Vagina (tissue), 2 donors: ENCODE measurements at regions not wholly inside any gene's neighbourhood (a gene's known extent, or its start where the extent isn't known, plus 50 kb on each side); places are given as distances from the start of the nearest gene placed in this dataset.

ENCODE experiments used
- DNase-seq, 2 donors: peaks; one replicate each; pipeline ENCODE4 v3.0.0-alpha.2; 2017; ENCODE audit errors: extremely low spot score in 2 of 2
- H3K27ac ChIP-seq: fragments of 200-600 bp; sonication (generic); one replicate; pipeline ENCODE4 v1.5.1; 2019
- H3K27me3 ChIP-seq: fragments of 200-600 bp; sonication (generic); one replicate; pipeline ENCODE4 v1.5.1; 2019
- H3K36me3 ChIP-seq, 2 donors: fragments of 200-600 bp; sonication (generic); one replicate each; pipeline ENCODE4 v1.5.1; 2017 to 2019
- H3K4me1 ChIP-seq: fragments of 200-600 bp; sonication (generic); one replicate; pipeline ENCODE4 v1.5.1; 2019
- H3K4me3 ChIP-seq, 2 donors: fragments of 200-600 bp; sonication (generic); 1 replicate in 1 of 2; 2 replicates in 1 of 2; pipeline ENCODE4 v1.5.1; 2016 to 2019
- H3K9me3 ChIP-seq: fragments of 200-600 bp; sonication (generic); one replicate; pipeline ENCODE4 v1.5.1; 2019
- POLR2A ChIP-seq, 2 donors: fragments of 450-650 bp; IDR thresholded peaks; one replicate each; pipeline ENCODE4 v1.6.1; 2017; ENCODE audit warnings: antibody characterized with exemption in 2 of 2, mild to moderate bottlenecking in 2 of 2, moderate library complexity in 2 of 2
- POLR2AphosphoS5 ChIP-seq, 2 donors: sonication (generic); formaldehyde crosslinking; IDR thresholded peaks; one replicate each; pipeline ENCODE4 v1.9.0; 2017; ENCODE audit warnings: antibody characterized with exemption in 2 of 2, mild to moderate bottlenecking in 2 of 2, low read depth in 1 of 2; ENCODE audit not compliant: insufficient read depth in 1 of 2
- intact Hi-C: fragments of 100-400 bp; cut with DNase I; formaldehyde crosslinking; loops from one replicate; pipeline ENCODE4 v1.15.1; 2023
- TF ChIP-seq, protein P1 (sequence below), 3 experiments: fragments of 450-650 bp in 2 of 3; fragments of 200-600 bp in 1 of 3; sonication (generic) in 1 of 3; IDR thresholded peaks; one replicate each; pipeline ENCODE4 v1.5.1; 2017 to 2019; ENCODE audit warnings: antibody characterized with exemption in 3 of 3, mild to moderate bottlenecking in 2 of 3, moderate library complexity in 2 of 3

DNA sequence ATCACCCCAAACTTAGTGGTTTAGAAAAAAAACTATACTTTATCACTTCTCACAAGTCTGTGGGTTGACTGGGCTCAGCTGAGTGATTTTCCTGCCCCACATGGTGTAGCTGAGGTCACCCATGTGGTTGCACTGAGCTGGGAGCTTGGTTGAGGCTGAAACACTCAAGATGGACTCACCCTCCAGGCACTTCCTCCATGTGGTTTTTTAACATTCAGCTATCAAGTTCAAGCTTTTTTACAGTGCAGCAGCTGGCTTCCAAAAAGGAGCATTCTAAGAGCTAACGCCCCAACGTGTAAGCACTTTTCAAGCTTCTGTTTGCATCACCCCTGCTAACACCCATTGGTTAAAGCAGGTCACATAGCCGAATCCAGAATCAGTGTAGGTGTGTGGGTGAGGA lies 105.9 kb upstream of the CREB1 start:
- Histone ChIP-seq H3K27me3 (no peaks in the 10 kb centered on the region), H3K4me3 (no peak overlapping the region), H3K9me3 (no peaks in the 10 kb centered on the region), H3K36me3 (no peaks in the 10 kb centered on the region), H3K4me1 (no peaks in the 10 kb centered on the region), H3K27ac (no peak overlapping the region)
- intact Hi-C loops: no loop called here
- no peak for DNase-seq
- TF ChIP-seq POLR2A (IDR thresholded peaks at IDR 0.05) (no peak), POLR2AphosphoS5 (IDR thresholded peaks at IDR 0.05; ENCODE audit: insufficient read depth in 1 of 2, low read depth in 1 of 2) (no peak)
- TF ChIP-seq, protein P1, sequence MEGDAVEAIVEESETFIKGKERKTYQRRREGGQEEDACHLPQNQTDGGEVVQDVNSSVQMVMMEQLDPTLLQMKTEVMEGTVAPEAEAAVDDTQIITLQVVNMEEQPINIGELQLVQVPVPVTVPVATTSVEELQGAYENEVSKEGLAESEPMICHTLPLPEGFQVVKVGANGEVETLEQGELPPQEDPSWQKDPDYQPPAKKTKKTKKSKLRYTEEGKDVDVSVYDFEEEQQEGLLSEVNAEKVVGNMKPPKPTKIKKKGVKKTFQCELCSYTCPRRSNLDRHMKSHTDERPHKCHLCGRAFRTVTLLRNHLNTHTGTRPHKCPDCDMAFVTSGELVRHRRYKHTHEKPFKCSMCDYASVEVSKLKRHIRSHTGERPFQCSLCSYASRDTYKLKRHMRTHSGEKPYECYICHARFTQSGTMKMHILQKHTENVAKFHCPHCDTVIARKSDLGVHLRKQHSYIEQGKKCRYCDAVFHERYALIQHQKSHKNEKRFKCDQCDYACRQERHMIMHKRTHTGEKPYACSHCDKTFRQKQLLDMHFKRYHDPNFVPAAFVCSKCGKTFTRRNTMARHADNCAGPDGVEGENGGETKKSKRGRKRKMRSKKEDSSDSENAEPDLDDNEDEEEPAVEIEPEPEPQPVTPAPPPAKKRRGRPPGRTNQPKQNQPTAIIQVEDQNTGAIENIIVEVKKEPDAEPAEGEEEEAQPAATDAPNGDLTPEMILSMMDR (IDR thresholded peaks at IDR 0.05): no peak

DNA sequence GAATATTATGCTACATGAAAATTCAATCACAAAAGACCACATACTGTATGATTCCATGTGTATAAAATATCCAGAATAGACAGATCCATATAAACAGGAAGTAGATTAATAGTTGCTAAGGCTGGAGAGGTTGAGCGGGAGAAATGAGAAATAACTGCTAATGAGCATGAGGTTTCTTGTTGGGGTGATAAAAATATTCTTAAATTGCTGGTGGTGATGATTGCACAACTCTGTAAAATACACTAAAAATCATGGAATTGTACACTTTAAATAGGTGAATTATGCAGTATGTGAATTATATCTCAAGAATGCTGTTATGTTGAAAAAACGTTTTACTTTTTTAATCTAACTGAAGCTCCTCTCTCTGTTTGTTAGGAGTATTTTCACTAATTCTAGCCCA lies 101.8 kb upstream of the CREB1 start:
- no peak overlapping the region for H3K4me3 ChIP-seq
- intact Hi-C loops: no loop called here

DNA sequence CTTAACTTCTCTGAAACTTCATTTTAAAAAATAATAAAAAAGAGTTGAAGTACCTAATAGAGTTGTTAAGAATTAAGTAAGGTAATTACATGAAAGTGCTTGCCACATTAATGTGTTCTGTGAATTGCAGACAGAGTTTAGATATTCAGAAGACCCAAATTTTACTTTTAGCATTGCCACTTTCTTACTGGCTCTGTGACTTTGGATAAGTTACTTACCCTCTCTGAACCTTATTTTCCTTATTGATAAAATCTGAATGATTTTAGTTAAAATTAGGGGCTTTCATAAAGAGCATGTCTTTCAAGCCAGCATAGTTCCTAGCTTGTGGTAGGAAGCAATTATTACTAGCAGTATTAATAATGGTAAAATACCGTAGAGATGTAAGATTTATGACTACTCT lies 101.2 kb upstream of the CREB1 start:
- H3K9me3 ChIP-seq: no peaks in the 10 kb centered on the region
- TF ChIP-seq, protein P1 (IDR thresholded peaks at IDR 0.05): no peak
- TF ChIP-seq POLR2AphosphoS5 (IDR thresholded peaks at IDR 0.05; ENCODE audit: insufficient read depth in 1 of 2, low read depth in 1 of 2) (no peak), POLR2A (IDR thresholded peaks at IDR 0.05) (no peak)
- no peak overlapping the region for H3K27ac ChIP-seq
- H3K4me1 ChIP-seq: no peaks in the 10 kb centered on the region
- H3K4me3 ChIP-seq: no peak overlapping the region
- intact Hi-C loops: no loop called here
- H3K36me3 ChIP-seq: no peaks in the 10 kb centered on the region
- no peak for DNase-seq
- H3K27me3 ChIP-seq: no peaks in the 10 kb centered on the region

More for the DNA sequence above, 101.8 kb upstream of the CREB1 start:
- DNase-seq: no peak
- no peaks in the 10 kb centered on the region for H3K4me1 ChIP-seq
- TF ChIP-seq POLR2A (IDR thresholded peaks at IDR 0.05): no peak
- no peak for TF ChIP-seq POLR2AphosphoS5 (IDR thresholded peaks at IDR 0.05; ENCODE audit: insufficient read depth in 1 of 2, low read depth in 1 of 2)
- TF ChIP-seq, protein P1 (IDR thresholded peaks at IDR 0.05): no peak
- H3K27me3 ChIP-seq: no peaks in the 10 kb centered on the region
- no peak overlapping the region for H3K27ac ChIP-seq
- H3K9me3 ChIP-seq: no peaks in the 10 kb centered on the region
- H3K36me3 ChIP-seq: no peaks in the 10 kb centered on the region

DNA sequence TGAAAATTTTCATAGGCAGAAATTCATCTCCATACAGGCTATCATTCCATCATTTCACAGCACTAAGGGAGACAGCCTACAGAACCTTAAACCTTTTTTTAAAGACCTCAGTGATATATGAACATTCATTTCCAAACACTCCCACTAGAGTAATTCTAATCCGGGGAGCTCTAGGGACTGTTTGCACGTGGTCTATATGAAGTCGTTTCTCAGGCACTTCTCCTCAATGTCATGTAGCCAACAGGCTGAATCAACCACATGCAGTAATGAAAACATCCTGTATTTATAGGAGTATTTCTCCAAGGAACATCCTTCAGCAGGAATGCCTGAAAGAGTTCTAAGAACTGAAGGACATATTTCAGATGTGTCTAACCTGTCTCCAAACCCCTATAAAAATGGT lies 97.3 kb upstream of the CREB1 start:
- H3K4me3 ChIP-seq: no peak overlapping the region
- peaks cover 25% of the 10 kb centered on the region for H3K4me1 ChIP-seq
- H3K36me3 ChIP-seq: no peaks in the 10 kb centered on the region
- H3K27me3 ChIP-seq: no peaks in the 10 kb centered on the region
- intact Hi-C loops: no loop called here
- no peak overlapping the region for H3K27ac ChIP-seq
- no peak for DNase-seq
- H3K9me3 ChIP-seq: no peaks in the 10 kb centered on the region
- TF ChIP-seq, protein P1 (IDR thresholded peaks at IDR 0.05): no peak
- TF ChIP-seq POLR2A (IDR thresholded peaks at IDR 0.05) (no peak), POLR2AphosphoS5 (IDR thresholded peaks at IDR 0.05; ENCODE audit: insufficient read depth in 1 of 2, low read depth in 1 of 2) (no peak)

DNA sequence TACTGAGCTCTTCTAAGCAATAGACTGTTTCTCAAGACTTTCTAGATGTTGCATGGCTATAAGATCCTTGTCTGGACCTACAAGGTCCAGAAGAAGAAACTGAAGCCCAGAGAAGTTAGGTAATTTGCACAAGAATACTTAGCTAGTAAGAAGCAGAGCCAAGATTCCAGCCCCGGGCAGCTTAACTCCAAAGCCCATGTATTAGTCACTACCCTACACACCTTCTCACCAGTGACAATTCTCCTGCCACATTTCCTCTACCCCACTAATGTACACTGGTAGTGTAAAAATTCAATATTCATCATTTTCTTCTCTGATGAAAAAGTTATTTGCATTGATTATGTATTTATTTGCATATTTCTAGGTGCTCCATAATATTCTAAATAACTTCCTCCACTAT lies 95.5 kb upstream of the CREB1 start:
- Histone ChIP-seq H3K27ac (no peak overlapping the region), H3K36me3 (no peaks in the 10 kb centered on the region), H3K4me3 (no peak overlapping the region), H3K9me3 (no peaks in the 10 kb centered on the region), H3K4me1 (peaks cover 33% of the 10 kb centered on the region), H3K27me3 (no peaks in the 10 kb centered on the region)
- intact Hi-C loops: no loop called here
- DNase-seq: no peak
- TF ChIP-seq, protein P1 (IDR thresholded peaks at IDR 0.05): no peak
- TF ChIP-seq POLR2AphosphoS5 (IDR thresholded peaks at IDR 0.05; ENCODE audit: insufficient read depth in 1 of 2, low read depth in 1 of 2) (no peak), POLR2A (IDR thresholded peaks at IDR 0.05) (no peak)
